H1 (cell line): ENCODE measurements at regions not wholly inside any gene's neighbourhood (a gene's known extent, or its start where the extent isn't known, plus 50 kb on each side); places are given as distances from the start of the nearest gene placed in this dataset.

Source experiments
- CTCF ChIA-PET: fragments of 300-600 bp; sonication (Branson Sonifier 250); formaldehyde crosslinking; loops from one replicate; lab custom pipeline; 2021; ENCODE audit not compliant: partially characterized antibody; lab: Charles Lee
- POLR2A ChIA-PET: fragments of 300-600 bp; sonication (Branson Sonifier 250); formaldehyde crosslinking; loops from one replicate; lab custom pipeline; 2021; ENCODE audit warnings: inconsistent platforms; ENCODE audit not compliant: partially characterized antibody; lab: Charles Lee
- DNase-seq, 2 experiments: peaks; one replicate each; pipeline versions ENCODE4 v3.0.0 to v3.0.0-alpha.2; 2010 to 2022; ENCODE audit warnings: low spot score in 2 of 2, low read depth in 1 of 2, mixed read lengths in 1 of 2
- FAIRE-seq: peaks from 2 replicates; lab custom pipeline; 2011; peaks lifted over from hg19 to GRCh38; lab: Jason Lieb, UNC
- H2AFZ ChIP-seq: 2 replicates; pipeline ENCODE4 v1.8.1; 2012; ENCODE audit warnings: low read length, inconsistent platforms
- H2AK5ac ChIP-seq: 2 replicates; pipeline ENCODE4 v1.6.1; 2013; ENCODE audit warnings: low read depth, low read length
- H2BK120ac ChIP-seq: replicated peaks from 2 replicates; pipeline ENCODE3; 2013; ENCODE audit warnings: low read depth, low read length, inconsistent platforms
- H2BK12ac ChIP-seq: 2 replicates; pipeline ENCODE4 v1.6.1; 2013; ENCODE audit warnings: low read depth, low read length
- H2BK15ac ChIP-seq: 2 replicates; pipeline ENCODE4 v1.6.1; 2013; ENCODE audit warnings: low read length
- H2BK20ac ChIP-seq: 2 replicates; pipeline ENCODE4 v1.6.1; 2013; ENCODE audit warnings: low read length
- H2BK5ac ChIP-seq: 2 replicates; pipeline ENCODE4 v1.6.1; 2013; ENCODE audit warnings: low read depth, low read length
- H3K14ac ChIP-seq: 2 replicates; pipeline ENCODE4 v1.6.1; 2013; ENCODE audit warnings: inconsistent platforms; ENCODE audit not compliant: insufficient read length
- H3K18ac ChIP-seq: 2 replicates; pipeline ENCODE4 v1.6.1; 2013; ENCODE audit warnings: low read length; ENCODE audit errors: extremely low read depth
- H3K23ac ChIP-seq: 2 replicates; pipeline ENCODE4 v1.6.1; 2013; ENCODE audit warnings: inconsistent platforms; ENCODE audit not compliant: insufficient read length
- H3K23me2 ChIP-seq: 2 replicates; pipeline ENCODE4 v1.6.1; 2013; ENCODE audit warnings: low read depth, low read length
- H3K27ac ChIP-seq: 2 replicates; pipeline ENCODE4 v1.6.1; 2011; ENCODE audit warnings: low read depth, low read length, inconsistent platforms
- H3K27me3 ChIP-seq, 4 experiments: replicated peaks in 1 of 4; 1 replicate in 1 of 4; 2 replicates in 3 of 4; pipeline versions ENCODE4 v1.6.1 to v1.8.1; 2011 to 2013; ENCODE audit warnings: low read length in 3 of 4, mild to moderate bottlenecking in 3 of 4, inconsistent platforms in 2 of 4, mixed read lengths in 2 of 4, moderate library complexity in 1 of 4; ENCODE audit not compliant: control insufficient read depth in 3 of 4, insufficient read depth in 3 of 4; ENCODE audit errors: extremely low read depth in 1 of 4
- H3K36me3 ChIP-seq, 4 experiments: 2 replicates each; pipeline versions ENCODE4 v1.6.1 to v1.8.1; 2011 to 2013; ENCODE audit warnings: mild to moderate bottlenecking in 4 of 4, low read length in 3 of 4, moderate library complexity in 2 of 4, control low read depth in 1 of 4, inconsistent platforms in 1 of 4; ENCODE audit not compliant: insufficient read depth in 4 of 4, control insufficient read depth in 2 of 4
- H3K4ac ChIP-seq: replicated peaks from 2 replicates; pipeline ENCODE3; 2013; ENCODE audit warnings: low read length, low read depth, mixed read lengths, inconsistent platforms; ENCODE audit not compliant: insufficient read length
- H3K4me1 ChIP-seq, 4 experiments: replicated peaks in 1 of 4; 1 replicate in 1 of 4; 2 replicates in 3 of 4; pipeline versions ENCODE4 v1.6.1 to v1.8.1; 2011 to 2013; ENCODE audit warnings: low read length in 3 of 4, inconsistent platforms in 2 of 4, mixed read lengths in 1 of 4; ENCODE audit not compliant: insufficient read depth in 4 of 4, control insufficient read depth in 3 of 4
- H3K4me2 ChIP-seq, 2 experiments: 2 replicates each; pipeline versions ENCODE4 v1.6.1 to v1.8.1; 2011 to 2013; ENCODE audit warnings: low read depth in 2 of 2, low read length in 2 of 2, control low read depth in 1 of 2, inconsistent platforms in 1 of 2, mild to moderate bottlenecking in 1 of 2; ENCODE audit not compliant: insufficient read depth in 1 of 2
- H3K4me3 ChIP-seq, 4 experiments: fragments of 200-600, 300-600 bp in 1 of 4; sonication (generic), shearing (Covaris generic), sonication (Bioruptor Twin) in 1 of 4; 2 replicates each; pipeline versions ENCODE4 v1.5.1 to v1.8.1; 2011 to 2016; ENCODE audit warnings: low read length in 4 of 4, low read depth in 3 of 4, control low read depth in 2 of 4, inconsistent platforms in 2 of 4, mild to moderate bottlenecking in 2 of 4, mixed read lengths in 1 of 4, moderate library complexity in 1 of 4; ENCODE audit not compliant: insufficient read depth in 2 of 4; ENCODE audit errors: extremely low read depth in 1 of 4
- H3K56ac ChIP-seq: replicated peaks from 2 replicates; pipeline ENCODE3; 2013; ENCODE audit warnings: low read depth, mild to moderate bottlenecking, mixed read lengths, low read length, inconsistent platforms; ENCODE audit not compliant: insufficient read length
- H3K79me1 ChIP-seq: 2 replicates; pipeline ENCODE4 v1.6.1; 2013; ENCODE audit warnings: low read depth, low read length, control low read depth
- H3K79me2 ChIP-seq, 2 experiments: 2 replicates each; pipeline versions ENCODE4 v1.6.1 to v1.8.1; 2012 to 2013; ENCODE audit warnings: low read length in 2 of 2, mild to moderate bottlenecking in 2 of 2, inconsistent platforms in 1 of 2; ENCODE audit not compliant: insufficient read depth in 2 of 2, control insufficient read depth in 1 of 2
- H3K9ac ChIP-seq, 4 experiments: replicated peaks in 1 of 4; 1 replicate in 1 of 4; 2 replicates in 3 of 4; pipeline versions ENCODE4 v1.6.1 to v1.8.1; 2011 to 2013; ENCODE audit warnings: low read depth in 3 of 4, low read length in 3 of 4, control low read depth in 2 of 4, mild to moderate bottlenecking in 2 of 4, moderate library complexity in 2 of 4, inconsistent platforms in 1 of 4; ENCODE audit errors: extremely low read depth in 1 of 4
- H3K9me3 ChIP-seq, 2 experiments: 2 replicates each; pipeline versions ENCODE4 v1.6.1 to v1.8.1; 2012 to 2013; ENCODE audit warnings: mild to moderate bottlenecking in 2 of 2, moderate library complexity in 2 of 2, control low read depth in 1 of 2, inconsistent platforms in 1 of 2, low read depth in 1 of 2, low read length in 1 of 2, mixed read lengths in 1 of 2; ENCODE audit not compliant: insufficient read depth in 2 of 2
- H4K20me1 ChIP-seq, 2 experiments: replicated peaks in 1 of 2; 2 replicates each; pipeline versions ENCODE3 to v1.8.1; 2011 to 2013; ENCODE audit warnings: inconsistent platforms in 2 of 2, low read length in 2 of 2, mild to moderate bottlenecking in 1 of 2; ENCODE audit not compliant: insufficient read depth in 2 of 2, control insufficient read depth in 1 of 2
- H4K5ac ChIP-seq: 2 replicates; pipeline ENCODE4 v1.6.1; 2013; ENCODE audit warnings: low read length, low read depth, mixed read lengths, inconsistent platforms; ENCODE audit not compliant: insufficient read length
- H4K8ac ChIP-seq: 2 replicates; pipeline ENCODE4 v1.8.0; 2013; ENCODE audit warnings: mild to moderate bottlenecking, moderate library complexity, low read length, inconsistent platforms; ENCODE audit not compliant: insufficient read depth; ENCODE audit errors: extremely low read depth
- H4K91ac ChIP-seq: replicated peaks from 2 replicates; pipeline ENCODE3; 2013; ENCODE audit warnings: low read length, mixed read lengths, inconsistent platforms; ENCODE audit not compliant: insufficient read length
- ASH2L ChIP-seq: fragments of 200-600, 300-600 bp; sonication (generic); IDR thresholded peaks from one replicate; pipeline ENCODE4 v1.7.1; 2017; ENCODE audit warnings: low read length
- CEBPB ChIP-seq: IDR thresholded peaks from 2 replicates; pipeline ENCODE4 v1.6.1; 2012; ENCODE audit warnings: low read depth, low read length
- CHD2 ChIP-seq: IDR thresholded peaks from 2 replicates; pipeline ENCODE4 v1.6.1; 2012; ENCODE audit warnings: low read length, improper control_type of control experiment
- GABPA ChIP-seq: IDR thresholded peaks from 2 replicates; pipeline ENCODE4 v1.6.1; 2011; ENCODE audit warnings: mild to moderate bottlenecking, low read length, moderate library complexity, borderline replicate concordance; ENCODE audit not compliant: insufficient read depth
- HDAC6 ChIP-seq: IDR thresholded peaks from one replicate; pipeline ENCODE4 v1.7.1; 2012; ENCODE audit warnings: low read depth, mild to moderate bottlenecking, inconsistent platforms, low read length, moderate library complexity
- POLR2AphosphoS5 ChIP-seq: IDR thresholded peaks from 2 replicates; pipeline ENCODE4 v1.6.1; 2011; ENCODE audit warnings: low read depth, low read length
- SAP30 ChIP-seq: fragments of 300-600 bp; sonication (generic); IDR thresholded peaks from 2 replicates; pipeline ENCODE4 v1.7.1; 2012; ENCODE audit warnings: low read length, moderate library complexity, mild to moderate bottlenecking, inconsistent platforms; ENCODE audit not compliant: insufficient read depth, insufficient replicate concordance
- TAF7 ChIP-seq: optimal IDR thresholded peaks from 2 replicates; pipeline ENCODE3; 2011; ENCODE audit warnings: low read depth, mild to moderate bottlenecking, inconsistent platforms, low read length, moderate library complexity, borderline replicate concordance
- TCF12 ChIP-seq: IDR thresholded peaks from 2 replicates; pipeline ENCODE4 v1.6.1; 2011; ENCODE audit warnings: low read depth, mild to moderate bottlenecking, low read length
- TEAD4 ChIP-seq: IDR thresholded peaks from 2 replicates; pipeline ENCODE4 v1.6.1; 2012; ENCODE audit warnings: low read depth, low read length, inconsistent platforms, mixed read lengths
- WGBS, 2 experiments: shearing (Covaris generic) in 1 of 2; methylation state at CpG; one replicate each; pipeline versions ENCODE4 v1.1.6 to v1.1.7; 2013 to 2015; ENCODE audit warnings: low lambda C conversion rate in 2 of 2, mixed read lengths in 2 of 2, inconsistent platforms in 1 of 2, low coverage in 1 of 2, missing lambda C conversion rate in 1 of 2; ENCODE audit not compliant: insufficient replicate concordance in 2 of 2, insufficient coverage in 1 of 2, insufficient read length in 1 of 2; ENCODE audit errors: extremely low coverage in 1 of 2, missing lambda C conversion rate in 1 of 2; 5-methylcytosine and 5-hydroxymethylcytosine counted together
- TF ChIP-seq, protein P1 (sequence below), 3 experiments: IDR thresholded peaks; 1 replicate in 2 of 3; 2 replicates in 1 of 3; pipeline versions ENCODE4 v1.5.1 to v1.6.1; 2011; ENCODE audit warnings: low read length in 3 of 3, mild to moderate bottlenecking in 3 of 3, inconsistent platforms in 2 of 3, low read depth in 1 of 3, moderate library complexity in 1 of 3; ENCODE audit not compliant: insufficient read depth in 1 of 3; ENCODE audit errors: control extremely low read depth in 1 of 3
- TF ChIP-seq, protein P2 (sequence below): IDR thresholded peaks from 2 replicates; pipeline ENCODE4 v1.6.1; 2012; ENCODE audit warnings: inconsistent platforms

DNA sequence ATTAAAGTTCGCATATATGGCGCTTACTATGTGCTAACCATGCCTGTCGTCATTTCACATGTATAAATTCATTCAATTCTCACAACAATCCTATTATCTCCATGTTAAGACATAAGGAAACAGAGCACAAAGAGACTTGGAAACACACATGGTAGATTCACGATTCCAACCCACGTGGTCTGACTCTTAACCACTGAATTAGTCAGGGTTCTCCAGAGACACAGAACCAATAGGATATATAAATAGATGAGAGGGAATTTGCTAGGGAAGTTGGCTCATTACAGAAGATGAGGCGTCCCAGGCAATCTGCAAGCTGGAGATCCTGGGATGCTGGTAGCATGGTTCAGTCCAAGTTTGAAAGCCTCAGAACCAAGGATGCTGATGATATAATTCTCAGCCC is 765.3 kb downstream of the TBL1XR1 start:
- CTCF ChIA-PET: interaction anchor here (1.2 to 1.4 kb wide), 2 partner anchors 49 to 239 kb away, joined by 3 to 5 read pairs; no protein-coding TSS in a partner anchor
- no peak overlapping the region for H2BK5ac ChIP-seq
- H2AFZ ChIP-seq: no peak overlapping the region
- POLR2A ChIA-PET: no interaction called here
- no peak overlapping the region for H2BK12ac ChIP-seq
- H3K27ac ChIP-seq: no peak overlapping the region
- no peak overlapping the region for H2BK120ac ChIP-seq
- no peak overlapping the region for H3K56ac ChIP-seq
- no peak overlapping the region for H4K8ac ChIP-seq
- no peaks in the 10 kb centered on the region for H3K23me2 ChIP-seq
- H4K5ac ChIP-seq: no peak overlapping the region
- no peak overlapping the region for H2BK15ac ChIP-seq
- no peaks in the 10 kb centered on the region for H4K20me1 ChIP-seq
- no peak overlapping the region for H3K4me2 ChIP-seq
- no peak overlapping the region for H4K91ac ChIP-seq
- H2BK20ac ChIP-seq: no peak overlapping the region
- no peak overlapping the region for H3K4me3 ChIP-seq
- H3K4me1 ChIP-seq: peaks cover 0 to 5% (median 2%) of the 10 kb centered on the region in 4 experiments; a peak in 2 of 7 replicates
- FAIRE-seq: no peak
- no peaks in the 10 kb centered on the region for H3K9me3 ChIP-seq
- no peaks in the 10 kb centered on the region for H3K79me1 ChIP-seq
- H3K18ac ChIP-seq: no peak overlapping the region
- no peak overlapping the region for H3K9ac ChIP-seq
- H3K23ac ChIP-seq: no peak overlapping the region
- no peaks in the 10 kb centered on the region for H3K27me3 ChIP-seq
- WGBS, 2 experiments: 84% methylated on average over 6 of the region's 6 CpGs; no CpG with 5 or more reads in 1 of the 2 experiments
- H3K4ac ChIP-seq: no peak overlapping the region
- H3K79me2 ChIP-seq: no peaks in the 10 kb centered on the region
- H3K36me3 ChIP-seq: no peaks in the 10 kb centered on the region
- no peak for DNase-seq
- H3K14ac ChIP-seq: no peak overlapping the region
- no peak overlapping the region for H2AK5ac ChIP-seq
- TF ChIP-seq GABPA (no peak), TCF12 (no peak), POLR2AphosphoS5 (no peak), TEAD4 (no peak), SAP30 (no peak), TAF7 (no peak), HDAC6 (no peak), CEBPB (no peak), ASH2L (no peak), CHD2 (no peak)
- TF ChIP-seq, protein P1, sequence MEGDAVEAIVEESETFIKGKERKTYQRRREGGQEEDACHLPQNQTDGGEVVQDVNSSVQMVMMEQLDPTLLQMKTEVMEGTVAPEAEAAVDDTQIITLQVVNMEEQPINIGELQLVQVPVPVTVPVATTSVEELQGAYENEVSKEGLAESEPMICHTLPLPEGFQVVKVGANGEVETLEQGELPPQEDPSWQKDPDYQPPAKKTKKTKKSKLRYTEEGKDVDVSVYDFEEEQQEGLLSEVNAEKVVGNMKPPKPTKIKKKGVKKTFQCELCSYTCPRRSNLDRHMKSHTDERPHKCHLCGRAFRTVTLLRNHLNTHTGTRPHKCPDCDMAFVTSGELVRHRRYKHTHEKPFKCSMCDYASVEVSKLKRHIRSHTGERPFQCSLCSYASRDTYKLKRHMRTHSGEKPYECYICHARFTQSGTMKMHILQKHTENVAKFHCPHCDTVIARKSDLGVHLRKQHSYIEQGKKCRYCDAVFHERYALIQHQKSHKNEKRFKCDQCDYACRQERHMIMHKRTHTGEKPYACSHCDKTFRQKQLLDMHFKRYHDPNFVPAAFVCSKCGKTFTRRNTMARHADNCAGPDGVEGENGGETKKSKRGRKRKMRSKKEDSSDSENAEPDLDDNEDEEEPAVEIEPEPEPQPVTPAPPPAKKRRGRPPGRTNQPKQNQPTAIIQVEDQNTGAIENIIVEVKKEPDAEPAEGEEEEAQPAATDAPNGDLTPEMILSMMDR (IDR thresholded peaks at IDR 0.05; ENCODE audit: control extremely low read depth in 1 of 3, insufficient read depth in 1 of 3, low read depth in 1 of 3, low read length in 3 of 3): no peak
- TF ChIP-seq, protein P2, sequence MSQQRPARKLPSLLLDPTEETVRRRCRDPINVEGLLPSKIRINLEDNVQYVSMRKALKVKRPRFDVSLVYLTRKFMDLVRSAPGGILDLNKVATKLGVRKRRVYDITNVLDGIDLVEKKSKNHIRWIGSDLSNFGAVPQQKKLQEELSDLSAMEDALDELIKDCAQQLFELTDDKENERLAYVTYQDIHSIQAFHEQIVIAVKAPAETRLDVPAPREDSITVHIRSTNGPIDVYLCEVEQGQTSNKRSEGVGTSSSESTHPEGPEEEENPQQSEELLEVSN: no peak
